ENCODE measurements at regions not wholly inside any gene's neighbourhood (a gene's known extent, or its start where the extent isn't known, plus 50 kb on each side); places are given as distances from the start of the nearest gene placed in this dataset.

GRCh38 chr15:95897651-95898050 lies 432.8 kb upstream of the NR2F2 start:
- CTCF ChIA-PET (ENCODE audit: low intra/inter-chr PET ratio, low total read pairs) = no interaction called here
- in situ Hi-C loops (cut with HindIII; ENCODE audit: extremely low pct_ligation_motif_present, low pct_unique_long_range_greater_than_20kb) (no loop called here), intact Hi-C loops (cut with micrococcal nuclease; ENCODE audit: unreplicated experiment) (no loop called here)
- no peaks in the 10 kb centered on the region for H3K79me2 ChIP-seq (ENCODE audit: insufficient read depth, low read length)
- H3K9ac ChIP-seq (ENCODE audit: insufficient read depth, low read depth, low read length) = no peak overlapping the region
- no peaks in the 10 kb centered on the region for H4K20me1 ChIP-seq (ENCODE audit: insufficient read depth, low read length)
- no TSS peak for BruUV-seq (replicated peaks)
- POLR2A ChIA-PET = no interaction called here
- H3K36me3 ChIP-seq (replicated peaks in 1 of 2; ENCODE audit: control insufficient read depth in 1 of 2, insufficient read depth in 2 of 2, low read length in 2 of 2) = no peaks in the 10 kb centered on the region
- no peaks in the 10 kb centered on the region for H3K27me3 ChIP-seq (ENCODE audit: control insufficient read depth in 1 of 2, insufficient read depth in 2 of 2, low read length in 2 of 2)
- FAIRE-seq (no peak), ATAC-seq (no peak), DNase-seq (ENCODE audit: low spot score) (no peak)
- H3K4me3 ChIP-seq (replicated peaks in 1 of 3; ENCODE audit: insufficient read depth in 1 of 3, low read depth in 2 of 3, low read length in 3 of 3) = no peak overlapping the region
- H2AFZ ChIP-seq (ENCODE audit: low read length) = no peak overlapping the region
- no peaks in the 10 kb centered on the region for H3K4me1 ChIP-seq (ENCODE audit: insufficient read depth, low read length)
- H3K4me2 ChIP-seq (ENCODE audit: low read depth, low read length) = no peak overlapping the region
- no peaks in the 10 kb centered on the region for H3K9me3 ChIP-seq (ENCODE audit: low read length)
- no peak for TF ChIP-seq SYNCRIP (IDR thresholded peaks at IDR 0.05; ENCODE audit: insufficient read depth, low read depth, low read length)
- TF ChIP-seq ZNF891 (CRISPR knock-in tag; IDR thresholded peaks at IDR 0.05) = no peak
- no peak for TF ChIP-seq ZNF746 (CRISPR knock-in tag; IDR thresholded peaks at IDR 0.05)
- WGBS (ENCODE audit: low lambda C conversion rate) = 58% methylated on average over 2 of the region's 2 CpGs
- H3K27ac ChIP-seq (ENCODE audit: extremely low read length, insufficient read depth, low read length) = no peak overlapping the region

GRCh38 chr15:95898761-95899160 lies 431.7 kb upstream of the NR2F2 start:
- no peaks in the 10 kb centered on the region for H3K36me3 ChIP-seq (replicated peaks in 1 of 2; ENCODE audit: control insufficient read depth in 1 of 2, insufficient read depth in 2 of 2, low read length in 2 of 2)
- ChIA-PET POLR2A (no interaction called here), CTCF (ENCODE audit: low intra/inter-chr PET ratio, low total read pairs) (no interaction called here)
- H2AFZ ChIP-seq (ENCODE audit: low read length) = no peak overlapping the region
- BruUV-seq (replicated peaks) = no TSS peak
- WGBS (ENCODE audit: low lambda C conversion rate) = 55% methylated on average over 1 of the region's 1 CpG
- no peak overlapping the region for H3K4me2 ChIP-seq (ENCODE audit: low read depth, low read length)
- FAIRE-seq (no peak), ATAC-seq (no peak), DNase-seq (ENCODE audit: low spot score) (no peak)
- H3K27me3 ChIP-seq (ENCODE audit: control insufficient read depth in 1 of 2, insufficient read depth in 2 of 2, low read length in 2 of 2) = no peaks in the 10 kb centered on the region
- H4K20me1 ChIP-seq (ENCODE audit: insufficient read depth, low read length) = no peaks in the 10 kb centered on the region
- H3K4me3 ChIP-seq (replicated peaks in 1 of 3; ENCODE audit: insufficient read depth in 1 of 3, low read depth in 2 of 3, low read length in 3 of 3) = no peak overlapping the region
- H3K9ac ChIP-seq (ENCODE audit: insufficient read depth, low read depth, low read length) = no peak overlapping the region
- no peaks in the 10 kb centered on the region for H3K4me1 ChIP-seq (ENCODE audit: insufficient read depth, low read length)
- H3K79me2 ChIP-seq (ENCODE audit: insufficient read depth, low read length) = no peaks in the 10 kb centered on the region
- intact Hi-C loops (cut with micrococcal nuclease; ENCODE audit: unreplicated experiment) (no loop called here), in situ Hi-C loops (cut with HindIII; ENCODE audit: extremely low pct_ligation_motif_present, low pct_unique_long_range_greater_than_20kb) (no loop called here)
- H3K9me3 ChIP-seq (ENCODE audit: low read length) = no peaks in the 10 kb centered on the region
- H3K27ac ChIP-seq (ENCODE audit: extremely low read length, insufficient read depth, low read length) = no peak overlapping the region
- no peak for TF ChIP-seq ZBTB3 (CRISPR knock-in tag; IDR thresholded peaks at IDR 0.05; ENCODE audit: borderline replicate concordance, low read depth)
- TF ChIP-seq ZSCAN31 (CRISPR knock-in tag; IDR thresholded peaks at IDR 0.05; ENCODE audit: low read depth) = no peak
- TF ChIP-seq NFE2L2 (IDR thresholded peaks at IDR 0.05; ENCODE audit: low read length) = no peak
- no peak for TF ChIP-seq ZNF232 (CRISPR knock-in tag; IDR thresholded peaks at IDR 0.05; ENCODE audit: borderline replicate concordance)
- no peak for TF ChIP-seq CREM (IDR thresholded peaks at IDR 0.05)
- no peak for TF ChIP-seq CREM (CRISPR knock-in tag; IDR thresholded peaks at IDR 0.05)
- TF ChIP-seq ZNF724P (CRISPR knock-in tag; IDR thresholded peaks at IDR 0.05; ENCODE audit: borderline replicate concordance) = no peak
- TF ChIP-seq ZNF639 (CRISPR knock-in tag; conservative IDR thresholded peaks at IDR 0.05) = no peak
- no peak for TF ChIP-seq RBM39 (IDR thresholded peaks at IDR 0.05; ENCODE audit: low read depth, low read length, poor library complexity, severe bottlenecking)
- TF ChIP-seq AFF4 (CRISPR knock-in tag; IDR thresholded peaks at IDR 0.05) = no peak
- TF ChIP-seq CERS6 (CRISPR knock-in tag; IDR thresholded peaks at IDR 0.05) = no peak
- TF ChIP-seq ZNF776 (CRISPR knock-in tag; IDR thresholded peaks at IDR 0.05) = no peak
